HG02870 (cell line): ENCODE measurements at regions not wholly inside any gene's neighbourhood (a gene's known extent, or its start where the extent isn't known, plus 50 kb on each side); places are given as distances from the start of the nearest gene placed in this dataset.
"Not testable (repeated sequence)": the region's sequence is repeated elsewhere in the genome, so short reads cannot be mapped to it uniquely, and the experiment has no call there.

Source experiments
- ATAC-seq: cut with Tn5 transposase; IDR thresholded peaks from one replicate; pipeline ENCODE4 v1.9.1; 2021; ENCODE audit warnings: mild to moderate bottlenecking, moderate library complexity; ENCODE audit not compliant: unreplicated experiment

GRCh38 chr18:41071826-41072225 lies 883.2 kb upstream of the PIK3C3 start:
- no peak for ATAC-seq

GRCh38 chr18:41069167-41069566 lies 885.9 kb upstream of the PIK3C3 start:
- ATAC-seq = no peak

GRCh38 chr18:41064916-41065315 lies 890.1 kb upstream of the PIK3C3 start:
- ATAC-seq = no peak

GRCh38 chr18:41060967-41061366 lies 894.1 kb upstream of the PIK3C3 start:
- ATAC-seq = no peak

DNA sequence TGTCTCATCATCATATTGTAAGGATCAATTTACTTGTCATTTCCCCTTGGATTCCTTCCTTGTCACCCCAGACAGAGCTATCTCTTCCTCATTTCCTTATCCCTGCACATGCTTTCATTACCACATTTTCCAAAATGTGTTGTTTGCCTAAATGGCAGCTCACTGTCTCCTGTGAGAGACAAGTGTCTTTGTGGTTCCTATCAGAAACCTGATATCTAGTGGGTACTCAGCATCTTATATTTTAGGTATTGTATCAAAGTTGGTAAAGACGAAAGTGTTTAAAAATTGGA lies 896.0 kb upstream of the PIK3C3 start:
- no peak for ATAC-seq

DNA sequence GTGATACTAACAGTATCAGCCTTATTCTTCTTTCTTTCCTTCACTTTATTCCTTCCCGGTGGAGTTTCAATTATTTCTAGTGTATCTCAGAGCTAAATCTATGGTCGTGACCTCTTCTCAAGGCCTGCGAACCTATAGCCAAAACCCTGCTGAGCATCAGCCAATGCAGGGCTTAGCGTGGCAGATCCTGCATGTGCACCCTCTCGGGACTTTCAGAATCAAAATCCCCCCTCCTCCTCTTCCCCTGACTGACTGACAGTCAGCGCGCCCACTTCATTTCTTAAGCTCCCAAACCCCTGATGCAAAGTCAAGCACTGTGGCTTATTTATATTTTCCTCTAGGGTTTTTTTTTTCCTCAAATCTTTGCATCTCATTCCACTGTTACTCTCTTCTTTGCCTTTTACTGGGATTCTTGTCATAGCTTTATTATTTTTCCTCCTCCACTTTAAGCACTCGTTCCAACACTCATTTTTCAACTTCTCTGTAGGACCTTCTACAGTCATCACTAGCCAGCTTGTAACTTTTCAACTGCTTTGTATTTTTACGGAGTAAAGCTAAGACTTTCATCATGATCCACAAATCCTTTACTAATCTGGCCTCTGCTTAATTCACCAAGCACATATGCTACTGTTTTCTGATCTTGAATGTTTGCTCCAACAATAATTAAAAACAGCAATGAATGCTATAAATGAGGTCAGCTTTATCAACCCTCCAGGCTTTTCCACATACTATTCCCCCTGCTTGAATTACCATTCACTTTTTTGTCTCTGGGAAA lies 896.5 kb upstream of the PIK3C3 start:
- no peak for ATAC-seq

DNA sequence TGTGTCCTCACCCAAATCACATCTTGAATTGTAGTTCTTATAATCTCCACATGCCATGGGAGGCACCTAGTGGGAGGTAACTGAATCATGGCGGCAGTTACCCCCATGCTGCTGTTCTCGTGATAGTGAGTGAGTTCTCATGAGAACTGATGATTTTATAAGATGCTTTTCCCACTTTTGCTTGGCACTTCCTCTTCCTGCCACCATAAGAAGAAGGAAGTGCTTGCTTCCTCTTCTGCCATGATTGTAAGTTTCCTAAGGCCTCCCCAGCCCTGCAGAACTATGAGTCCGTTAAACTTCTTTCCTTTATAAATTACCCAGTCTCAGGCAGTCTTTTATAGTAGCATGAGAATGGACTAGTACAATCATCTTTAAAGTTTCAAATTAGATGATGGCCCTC lies 902.4 kb upstream of the PIK3C3 start:
- ATAC-seq = no peak

GRCh38 chr18:41046250-41046649 lies 908.8 kb upstream of the PIK3C3 start:
- ATAC-seq = not testable (repeated sequence)

DNA sequence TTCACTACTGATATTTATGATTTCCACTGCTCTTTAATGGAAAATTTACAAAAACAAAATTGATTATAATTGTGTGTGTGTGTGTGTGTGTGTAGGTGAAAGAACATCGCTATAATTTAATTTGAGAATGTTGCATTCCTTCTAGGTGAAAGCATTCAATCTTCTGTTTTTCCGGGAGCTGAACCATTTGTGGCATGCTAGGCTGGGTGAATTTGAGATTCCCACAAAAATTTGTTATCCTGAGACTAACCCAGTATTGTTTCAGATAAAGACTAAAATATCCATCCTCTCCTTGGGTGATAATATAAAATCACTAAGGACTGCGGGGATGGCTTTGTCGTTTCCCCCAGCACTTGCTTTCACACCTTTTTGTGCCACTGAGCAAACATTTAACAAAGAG lies 911.2 kb upstream of the PIK3C3 start:
- no peak for ATAC-seq

DNA sequence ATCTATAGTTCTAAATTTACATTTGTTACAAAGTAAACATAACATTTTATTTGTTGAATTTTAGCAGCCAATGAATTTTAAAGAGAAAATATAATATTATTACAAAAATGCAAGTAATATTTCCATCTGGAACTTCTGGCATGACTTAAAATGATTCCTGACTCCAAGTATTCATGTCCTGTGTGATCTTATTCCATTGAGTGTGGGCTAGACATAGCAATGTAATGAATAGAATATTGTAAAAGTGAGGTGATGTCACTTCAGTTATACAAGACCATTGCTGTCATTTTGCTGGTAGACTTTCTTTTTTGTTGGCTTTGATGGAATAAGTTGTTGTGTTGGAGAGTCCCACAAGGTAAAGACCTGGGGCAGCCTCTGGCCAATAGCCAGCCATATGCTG lies 912.2 kb upstream of the PIK3C3 start:
- no peak for ATAC-seq

- ATAC-seq = no peak
These were observed 917.0 kb upstream of the PIK3C3 start for GRCh38 chr18:41038071-41038470.

GRCh38 chr18:41036346-41036745 lies 918.7 kb upstream of the PIK3C3 start:
- no peak for ATAC-seq

GRCh38 chr18:41034413-41034812 lies 920.6 kb upstream of the PIK3C3 start:
- ATAC-seq = no peak

DNA sequence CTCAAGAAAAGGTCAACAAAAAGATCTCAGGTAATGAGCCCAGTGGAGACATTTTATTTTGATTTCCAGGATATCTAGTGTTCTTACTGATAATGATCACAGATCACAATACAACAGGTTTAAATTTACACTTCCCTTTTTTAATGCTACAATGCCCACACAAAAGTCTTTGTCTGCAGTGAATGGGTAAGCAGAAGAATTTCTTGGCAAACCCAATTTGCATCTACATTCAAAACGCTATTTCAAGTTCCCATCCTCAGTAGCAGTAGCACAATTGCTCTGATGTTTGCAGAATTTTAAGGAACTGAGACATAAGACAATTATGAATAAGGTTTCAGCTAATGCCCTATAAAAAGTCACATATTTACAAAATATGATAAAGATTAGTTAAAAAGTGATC lies 929.4 kb upstream of the PIK3C3 start:
- ATAC-seq = no peak

DNA sequence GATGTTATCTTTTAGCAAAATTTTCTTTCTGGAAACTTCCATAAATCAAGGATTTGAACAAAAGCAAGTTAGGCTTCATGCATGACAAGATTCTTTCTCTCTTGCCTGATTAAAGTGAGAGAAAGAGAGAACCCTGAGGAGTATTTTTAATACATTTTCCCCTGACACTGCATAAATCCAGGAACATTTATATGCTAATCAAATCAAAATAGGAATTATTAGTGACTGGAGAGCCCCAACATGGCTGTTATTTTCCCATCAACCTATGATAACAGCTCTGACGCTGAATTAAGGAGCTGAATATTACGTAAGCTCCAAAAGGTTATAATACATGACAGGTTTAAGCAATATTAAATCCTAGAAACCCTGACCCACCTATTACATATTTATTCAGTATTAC lies 930.2 kb upstream of the PIK3C3 start:
- ATAC-seq = no peak

DNA sequence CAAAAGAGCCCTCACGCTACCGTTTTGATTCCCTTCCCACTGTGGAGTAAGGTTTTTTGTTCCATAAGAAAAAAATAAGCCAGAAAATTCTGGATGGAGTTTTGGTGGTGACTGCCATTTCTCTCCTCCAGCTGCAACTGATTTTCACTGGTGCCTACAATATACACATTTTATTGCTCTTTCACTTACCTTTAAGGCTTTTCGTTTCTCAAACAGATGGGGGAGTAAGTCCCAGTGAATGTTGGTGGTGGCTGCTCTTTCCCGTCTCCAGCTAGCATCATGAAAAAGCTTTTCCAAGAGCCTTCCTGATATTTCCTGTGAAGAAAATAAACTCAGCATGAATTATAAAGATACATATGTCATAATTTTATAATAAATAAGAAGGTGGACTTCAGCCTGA lies 932.5 kb upstream of the PIK3C3 start:
- ATAC-seq = no peak

DNA sequence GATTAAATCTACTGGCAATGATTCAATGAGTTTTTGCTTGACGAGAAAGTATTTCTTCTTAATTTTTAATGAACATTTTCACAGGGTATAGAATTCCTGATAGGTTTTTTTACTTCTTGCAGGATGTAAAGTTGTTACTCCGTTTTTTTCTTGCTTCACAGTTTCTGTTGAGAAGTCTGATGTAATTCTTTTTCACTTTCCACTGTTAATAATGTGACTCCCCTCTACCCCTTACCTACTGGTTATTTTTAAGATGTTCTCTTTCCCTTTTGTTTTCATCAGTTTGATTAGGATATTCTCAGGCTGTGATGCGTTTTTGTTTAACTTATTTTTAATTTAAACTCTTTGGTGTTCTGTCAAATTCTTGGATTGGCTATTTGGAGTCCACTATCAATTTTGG lies 933.9 kb upstream of the PIK3C3 start:
- ATAC-seq = no peak

DNA sequence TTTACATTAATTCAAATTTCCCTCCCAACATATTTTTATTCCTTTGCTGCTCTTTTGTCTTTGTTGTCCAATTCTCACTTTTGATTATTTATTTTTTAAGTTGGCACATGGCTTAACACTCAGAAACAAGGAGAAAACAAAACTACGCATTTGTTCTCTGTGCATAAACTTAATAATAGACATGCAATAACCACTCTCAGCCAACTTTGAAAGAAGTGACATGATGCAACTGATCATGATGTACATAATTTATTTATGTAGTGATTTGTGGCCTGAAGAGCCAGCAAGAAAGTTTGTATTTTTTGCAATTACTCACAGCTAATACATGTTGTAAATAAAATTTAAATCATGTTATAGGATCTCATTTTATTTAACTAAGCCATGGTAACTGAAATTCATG lies 942.8 kb upstream of the PIK3C3 start:
- ATAC-seq = no peak

- ATAC-seq = no peak
These were observed 945.1 kb upstream of the PIK3C3 start for GRCh38 chr18:41009926-41010325.

DNA sequence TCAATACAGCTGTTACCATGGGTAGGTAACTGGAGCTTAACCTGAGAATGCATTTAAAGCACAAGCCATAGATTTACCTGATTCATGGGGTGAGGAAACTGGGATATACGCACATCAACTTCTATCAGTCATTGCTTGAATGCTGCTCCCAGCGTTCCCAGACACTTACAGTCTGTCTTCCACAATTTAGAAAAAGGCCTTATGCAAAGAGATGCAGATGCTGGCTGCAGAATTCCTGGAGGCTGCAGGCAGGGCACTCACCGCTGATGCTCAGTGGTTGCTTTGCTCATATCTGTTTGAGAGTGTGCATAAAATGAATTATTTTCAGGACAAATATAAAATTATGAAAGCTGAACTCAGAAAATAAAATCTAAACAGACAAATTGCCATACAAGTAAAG lies 950.7 kb upstream of the PIK3C3 start:
- ATAC-seq = no peak

DNA sequence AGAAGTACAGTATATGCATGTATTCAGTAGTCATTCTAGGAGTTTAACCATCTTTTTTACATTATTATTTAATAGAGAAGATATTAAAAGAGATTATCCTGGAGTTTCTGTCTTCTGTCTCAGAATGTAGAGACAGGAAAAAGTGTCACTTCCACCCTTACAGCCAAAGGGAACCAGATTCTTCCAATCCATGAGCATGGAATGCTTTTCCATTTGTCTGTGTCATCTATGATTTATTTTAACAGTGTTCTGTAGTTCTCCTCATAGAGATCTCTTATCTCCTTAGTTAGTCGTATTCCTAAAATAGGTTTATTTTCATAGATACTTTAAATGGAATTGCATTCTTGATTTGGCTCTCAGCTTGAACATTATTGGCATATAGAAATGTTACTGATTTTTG lies 959.5 kb upstream of the PIK3C3 start:
- ATAC-seq = no peak

GRCh38 chr18:40993363-40993762 lies 961.7 kb upstream of the PIK3C3 start:
- ATAC-seq = no peak

DNA sequence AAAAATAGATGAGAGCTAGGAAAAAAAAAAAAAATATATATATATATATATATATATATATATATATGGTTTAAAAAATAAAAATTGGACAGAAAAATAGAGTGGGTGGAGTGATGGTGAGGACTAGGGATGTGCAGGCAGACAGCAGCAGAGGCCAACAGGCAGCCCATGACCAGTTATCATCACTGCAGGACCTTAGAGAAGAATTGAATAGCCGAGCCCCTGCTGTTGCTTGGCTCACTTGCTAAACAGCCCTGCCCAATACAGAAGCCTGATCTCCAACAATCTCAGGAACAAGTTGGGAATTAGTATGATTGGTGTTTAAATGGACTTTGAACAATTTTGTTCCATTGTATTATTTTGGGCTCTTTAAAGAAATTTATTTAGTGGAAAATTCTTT lies 967.5 kb upstream of the PIK3C3 start:
- ATAC-seq = no peak
